Calu3 (cell line): ENCODE measurements at regions not wholly inside any gene's neighbourhood (a gene's known extent, or its start where the extent isn't known, plus 50 kb on each side); places are given as distances from the start of the nearest gene placed in this dataset.

Source experiments
- BruUV-seq: library from RNA; stranded (reverse); fragments of 400-500 nt; replicated peaks from 2 replicates; lab custom pipeline; 2021; lab: Mats Ljungman, UMichigan
- CTCF ChIA-PET: fragments of 300-600 bp; sonication (Branson Sonifier 250); formaldehyde crosslinking; loops from one replicate; lab custom pipeline; 2022; ENCODE audit warnings: antibody characterized with exemption; lab: Charles Lee
- DNase-seq: peaks from one replicate; pipeline ENCODE4 v3.0.0; 2022
- H3K27ac Mint-ChIP-seq: one replicate; pipeline ENCODE4 v1.8.0; 2022; ENCODE audit warnings: mixed read lengths; ENCODE audit not compliant: unreplicated experiment
- H3K27me3 Mint-ChIP-seq: one replicate; pipeline ENCODE4 v1.8.0; 2022; ENCODE audit warnings: mixed read lengths; ENCODE audit not compliant: unreplicated experiment
- H3K36me3 Mint-ChIP-seq: one replicate; pipeline ENCODE4 v1.8.0; 2022; ENCODE audit warnings: mild to moderate bottlenecking, moderate library complexity, mixed read lengths; ENCODE audit not compliant: insufficient read depth, unreplicated experiment
- H3K4me1 Mint-ChIP-seq: one replicate; pipeline ENCODE4 v1.8.0; 2022; ENCODE audit warnings: mild to moderate bottlenecking, low read depth, mixed read lengths; ENCODE audit not compliant: unreplicated experiment
- H3K4me3 Mint-ChIP-seq: one replicate; pipeline ENCODE4 v1.8.0; 2022; ENCODE audit warnings: mild to moderate bottlenecking, low read depth, moderate library complexity, mixed read lengths; ENCODE audit not compliant: unreplicated experiment
- H3K9me3 Mint-ChIP-seq: one replicate; pipeline ENCODE4 v1.8.0; 2022; ENCODE audit warnings: low read depth, mixed read lengths; ENCODE audit not compliant: unreplicated experiment
- intact Hi-C: fragments of 100-400 bp; cut with micrococcal nuclease; formaldehyde crosslinking; loops from one replicate; pipeline ENCODE4 v1.10.0; 2022; ENCODE audit not compliant: unreplicated experiment
- TF ChIP-seq, protein P1 (sequence below): fragments of 200-600 bp; IDR thresholded peaks from one replicate; pipeline ENCODE4 v1.8.0; 2022; ENCODE audit warnings: antibody characterized with exemption; ENCODE audit not compliant: unreplicated experiment

DNA sequence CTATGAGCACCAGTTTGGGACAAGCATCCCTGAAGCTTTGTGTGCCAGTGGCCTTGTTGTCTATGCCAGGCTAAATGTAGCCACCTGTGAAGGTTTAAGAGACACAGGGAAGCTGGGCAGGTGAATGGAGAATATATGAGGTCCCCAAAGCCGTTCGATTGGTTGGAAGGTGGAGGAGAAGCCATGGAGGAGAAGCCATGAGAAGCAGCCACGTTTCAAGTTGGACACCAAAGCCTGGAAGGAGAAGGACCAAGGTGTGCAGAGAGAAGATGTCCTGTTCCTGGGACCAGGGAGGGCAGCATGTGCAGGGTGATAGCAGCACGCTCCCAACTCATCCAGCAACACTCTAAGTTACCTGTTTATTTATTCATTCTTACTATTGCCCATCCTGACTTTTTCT lies 432.3 kb upstream of the TSHZ3 start:
- intact Hi-C loops: no loop called here

DNA sequence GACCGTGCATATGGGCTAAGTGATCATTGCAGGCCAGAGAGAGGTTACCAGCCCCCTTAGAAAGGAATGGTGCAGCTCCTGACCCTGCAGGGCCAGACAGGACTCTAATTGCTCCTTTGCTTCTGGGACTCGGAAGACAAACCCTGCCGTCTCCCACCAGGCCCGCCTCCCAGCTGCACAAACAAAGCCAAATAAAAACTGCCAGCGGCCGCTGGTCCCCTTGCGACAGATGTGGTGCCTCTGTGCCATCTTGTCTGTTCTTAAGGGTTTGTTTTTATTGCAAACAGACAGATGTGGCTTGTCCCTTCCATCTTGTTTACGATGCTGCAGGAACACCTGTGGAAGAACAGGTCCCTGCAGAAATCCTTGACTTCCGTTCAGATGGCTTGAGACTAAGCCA lies 434.4 kb upstream of the TSHZ3 start:
- Mint-ChIP-seq H3K27me3 (no peaks in the 10 kb centered on the region), H3K27ac (no peak overlapping the region), H3K4me1 (no peaks in the 10 kb centered on the region), H3K36me3 (no peaks in the 10 kb centered on the region), H3K9me3 (peaks cover 16% of the 10 kb centered on the region), H3K4me3 (no peak overlapping the region)
- CTCF ChIA-PET: no interaction called here
- TF ChIP-seq, protein P1, sequence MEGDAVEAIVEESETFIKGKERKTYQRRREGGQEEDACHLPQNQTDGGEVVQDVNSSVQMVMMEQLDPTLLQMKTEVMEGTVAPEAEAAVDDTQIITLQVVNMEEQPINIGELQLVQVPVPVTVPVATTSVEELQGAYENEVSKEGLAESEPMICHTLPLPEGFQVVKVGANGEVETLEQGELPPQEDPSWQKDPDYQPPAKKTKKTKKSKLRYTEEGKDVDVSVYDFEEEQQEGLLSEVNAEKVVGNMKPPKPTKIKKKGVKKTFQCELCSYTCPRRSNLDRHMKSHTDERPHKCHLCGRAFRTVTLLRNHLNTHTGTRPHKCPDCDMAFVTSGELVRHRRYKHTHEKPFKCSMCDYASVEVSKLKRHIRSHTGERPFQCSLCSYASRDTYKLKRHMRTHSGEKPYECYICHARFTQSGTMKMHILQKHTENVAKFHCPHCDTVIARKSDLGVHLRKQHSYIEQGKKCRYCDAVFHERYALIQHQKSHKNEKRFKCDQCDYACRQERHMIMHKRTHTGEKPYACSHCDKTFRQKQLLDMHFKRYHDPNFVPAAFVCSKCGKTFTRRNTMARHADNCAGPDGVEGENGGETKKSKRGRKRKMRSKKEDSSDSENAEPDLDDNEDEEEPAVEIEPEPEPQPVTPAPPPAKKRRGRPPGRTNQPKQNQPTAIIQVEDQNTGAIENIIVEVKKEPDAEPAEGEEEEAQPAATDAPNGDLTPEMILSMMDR: no peak
- intact Hi-C loops: no loop called here
- DNase-seq: no peak
- no TSS peak for BruUV-seq

More for the DNA sequence above, 432.3 kb upstream of the TSHZ3 start:
- no TSS peak for BruUV-seq
- H3K4me1 Mint-ChIP-seq: no peaks in the 10 kb centered on the region
- no peak overlapping the region for H3K4me3 Mint-ChIP-seq
- no peaks in the 10 kb centered on the region for H3K36me3 Mint-ChIP-seq
- H3K27me3 Mint-ChIP-seq: no peaks in the 10 kb centered on the region
- DNase-seq: no peak
- no peak overlapping the region for H3K27ac Mint-ChIP-seq
- H3K9me3 Mint-ChIP-seq: peaks cover 16% of the 10 kb centered on the region
- TF ChIP-seq, protein P1: no peak
- CTCF ChIA-PET: interaction anchor here (0.7 kb wide), 1 partner anchor 17 kb away, joined by 3 read pairs; no protein-coding TSS in a partner anchor

DNA sequence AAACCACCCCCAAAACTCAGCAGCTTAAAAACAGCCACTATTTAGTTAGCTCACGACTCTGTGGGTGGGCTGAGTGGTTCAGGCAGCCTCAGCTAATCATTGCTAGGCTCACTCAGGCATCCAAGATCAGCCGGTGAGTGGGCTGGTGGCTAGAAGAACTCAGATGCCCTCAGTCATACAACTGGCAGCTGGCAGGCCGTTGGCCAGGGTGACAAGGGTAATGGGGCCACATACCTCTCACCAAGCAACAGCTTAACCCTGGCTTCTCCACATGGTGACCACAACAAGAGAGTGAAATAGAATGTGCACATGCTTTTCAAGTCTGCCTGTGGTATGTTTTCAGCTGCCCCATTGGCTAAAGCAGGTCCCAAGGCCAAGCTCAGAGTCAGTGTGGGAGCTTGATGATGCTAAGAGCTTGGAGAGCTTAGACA lies 435.4 kb upstream of the TSHZ3 start:
- no peak overlapping the region for H3K27ac Mint-ChIP-seq
- no peaks in the 10 kb centered on the region for H3K27me3 Mint-ChIP-seq
- BruUV-seq: no TSS peak
- TF ChIP-seq, protein P1: no peak
- intact Hi-C loops: no loop called here
- CTCF ChIA-PET: no interaction called here
- DNase-seq: no peak
- peaks cover 21% of the 10 kb centered on the region for H3K9me3 Mint-ChIP-seq
- no peaks in the 10 kb centered on the region for H3K36me3 Mint-ChIP-seq
- no peaks in the 10 kb centered on the region for H3K4me1 Mint-ChIP-seq
- H3K4me3 Mint-ChIP-seq: no peak overlapping the region

DNA sequence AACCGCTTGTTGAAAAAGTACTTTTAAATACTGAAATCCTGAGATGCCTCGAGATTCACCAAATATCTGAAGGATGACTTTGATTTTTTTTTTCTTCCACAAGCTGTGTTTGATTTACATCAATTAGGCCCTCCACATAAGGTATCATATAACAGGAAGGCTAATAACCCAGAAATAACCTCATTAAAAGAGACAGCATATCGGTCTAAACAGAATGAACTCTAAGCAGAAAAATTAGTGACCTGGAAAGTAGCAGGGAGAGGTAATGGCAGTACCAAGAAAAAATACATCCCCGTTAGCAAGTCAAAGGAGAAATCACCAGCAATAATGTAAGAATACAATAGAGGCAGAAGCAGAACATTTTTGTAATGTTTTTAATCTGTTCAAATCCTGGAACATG lies 452.4 kb upstream of the TSHZ3 start:
- Mint-ChIP-seq H3K27ac (no peak overlapping the region), H3K27me3 (no peaks in the 10 kb centered on the region), H3K4me1 (no peaks in the 10 kb centered on the region), H3K9me3 (peaks cover 23% of the 10 kb centered on the region), H3K36me3 (no peaks in the 10 kb centered on the region), H3K4me3 (no peak overlapping the region)
- no peak for DNase-seq
- no TSS peak for BruUV-seq
- intact Hi-C loops: no loop called here
- TF ChIP-seq, protein P1: no peak
- CTCF ChIA-PET: interaction anchor here (0.7 kb wide), 1 partner anchor 19 kb away, joined by 3 read pairs; no protein-coding TSS in a partner anchor
